GM12878 (cell line): ENCODE measurements at regions not wholly inside any gene's neighbourhood (a gene's known extent, or its start where the extent isn't known, plus 50 kb on each side); places are given as distances from the start of the nearest gene placed in this dataset.

Experiments used
- ATAC-seq: fragments of 200-7000 bp; cut with Tn5 transposase; 3 replicates; pipeline ENCODE4 v1.9.1; 2020; ENCODE audit warnings: mild to moderate bottlenecking, moderate library complexity
- BruUV-seq: library from RNA; stranded (reverse); fragments of 400-500 nt; replicated peaks from 2 replicates; lab custom pipeline; 2021; lab: Mats Ljungman, UMichigan
- CTCF ChIA-PET: fragments of 300-600 bp; sonication (Branson Sonifier 250); formaldehyde crosslinking; extraction: SDS; loops from one replicate; lab custom pipeline; 2021; ENCODE audit warnings: inconsistent platforms; lab: Yijun Ruan, JAX
- POLR2A ChIA-PET: fragments of 350-600 bp; formaldehyde crosslinking; extraction: SDS; loops from one replicate; lab custom pipeline; 2021; ENCODE audit warnings: inconsistent platforms; lab: Charles Lee
- RAD21 ChIA-PET: fragments of 300-600 bp; sonication (Branson Sonifier 250); formaldehyde crosslinking; loops from one replicate; lab custom pipeline; 2023; ENCODE audit warnings: antibody characterized with exemption; ENCODE audit not compliant: unreplicated experiment; lab: Charles Lee
- SMC1A ChIA-PET: fragments of 300-600 bp; sonication (Branson Sonifier 250); formaldehyde crosslinking; loops from one replicate; lab custom pipeline; 2023; ENCODE audit not compliant: unreplicated experiment, uncharacterized antibody; lab: Charles Lee
- DNase-seq: peaks from one replicate; pipeline ENCODE4 v3.0.0-alpha.2; 2011; ENCODE audit warnings: low read depth, low spot score
- FAIRE-seq: peaks from 3 replicates; lab custom pipeline; 2011; peaks lifted over from hg19 to GRCh38; lab: Jason Lieb, UNC
- H2AFZ ChIP-seq: 2 replicates; pipeline ENCODE4 v1.6.0; 2011; ENCODE audit warnings: low read depth, low read length, control low read depth; ENCODE audit not compliant: control insufficient read depth
- H3K27ac ChIP-seq: 2 replicates; pipeline ENCODE4 v1.5.1; 2011; ENCODE audit warnings: control low read depth; ENCODE audit not compliant: control insufficient read depth, insufficient read depth
- H3K27me3 ChIP-seq, 2 experiments: replicated peaks in 1 of 2; 2 replicates each; pipeline versions ENCODE4 v1.6.0 to v1.6.1; 2011; ENCODE audit warnings: low read length in 1 of 2; ENCODE audit not compliant: control insufficient read depth in 2 of 2, insufficient read depth in 2 of 2
- H3K36me3 ChIP-seq, 2 experiments: 2 replicates each; pipeline ENCODE4 v1.5.1; 2011; ENCODE audit warnings: low read length in 1 of 2; ENCODE audit not compliant: control insufficient read depth in 2 of 2, insufficient read depth in 2 of 2
- H3K4me1 ChIP-seq: 2 replicates; pipeline ENCODE4 v1.6.1; 2011; ENCODE audit warnings: mild to moderate bottlenecking, low read length, moderate library complexity, mixed read lengths; ENCODE audit not compliant: control insufficient read depth, insufficient read depth
- H3K4me2 ChIP-seq: 2 replicates; pipeline ENCODE4 v1.6.0; 2011; ENCODE audit warnings: control low read depth; ENCODE audit not compliant: control insufficient read depth, insufficient read depth
- H3K4me3 ChIP-seq: fragments of 200-600 bp; sonication (generic); 2 replicates; pipeline ENCODE4 v1.5.1; 2016
- H3K79me2 ChIP-seq: 2 replicates; pipeline ENCODE4 v1.6.0; 2011; ENCODE audit warnings: low read length; ENCODE audit not compliant: control insufficient read depth, insufficient read depth
- H3K9ac ChIP-seq: 2 replicates; pipeline ENCODE4 v1.8.0; 2011; ENCODE audit warnings: low read length, control low read depth, mixed read lengths; ENCODE audit not compliant: control insufficient read depth, insufficient read depth
- H3K9me3 ChIP-seq: replicated peaks from 3 replicates; pipeline ENCODE4 v1.5.1; 2011; ENCODE audit warnings: mild to moderate bottlenecking, low read length; ENCODE audit not compliant: control insufficient read depth, insufficient read depth
- H4K20me1 ChIP-seq: 2 replicates; pipeline ENCODE4 v1.6.0; 2011; ENCODE audit not compliant: control insufficient read depth, insufficient read depth
- CHD1 ChIP-seq: IDR thresholded peaks from 2 replicates; pipeline ENCODE4 v1.6.1; 2012; ENCODE audit warnings: low read depth, low read length, improper control_type of control experiment
- HDAC6 ChIP-seq: fragments of 200-600 bp; sonication (generic); IDR thresholded peaks from one replicate; pipeline ENCODE4 v1.8.0; 2017; ENCODE audit warnings: antibody characterized with exemption; ENCODE audit not compliant: unreplicated experiment
- KDM1A ChIP-seq: fragments of 200-600 bp; sonication (generic); IDR thresholded peaks from 2 replicates; pipeline ENCODE4 v1.6.1; 2016; ENCODE audit warnings: borderline replicate concordance
- REST ChIP-seq: IDR thresholded peaks from 2 replicates; pipeline ENCODE4 v1.6.1; 2012; ENCODE audit warnings: mild to moderate bottlenecking, low read depth, low read length
- SMARCA5 ChIP-seq: fragments of 450-650 bp; IDR thresholded peaks from 2 replicates; pipeline ENCODE4 v1.6.1; 2017; ENCODE audit warnings: mild to moderate bottlenecking
- STAT3 ChIP-seq: IDR thresholded peaks from 2 replicates; pipeline ENCODE4 v1.6.1; 2011; ENCODE audit warnings: low read depth, low read length, improper control_type of control experiment
- TBL1XR1 ChIP-seq: IDR thresholded peaks from 2 replicates; pipeline ENCODE4 v1.6.1; 2012; ENCODE audit warnings: low read depth, low read length, improper control_type of control experiment
- ZBTB4 ChIP-seq: fragments of 450-650 bp; formaldehyde crosslinking; IDR thresholded peaks from 2 replicates; pipeline ENCODE4 v1.4.0; 2022; ENCODE audit warnings: mild to moderate bottlenecking, moderate library complexity
- WGBS: methylation state at CpG from one replicate; pipeline ENCODE4 v1.1.6; 2016; ENCODE audit warnings: low lambda C conversion rate; ENCODE audit not compliant: insufficient replicate concordance, insufficient coverage; ENCODE audit errors: missing lambda C conversion rate; 5-methylcytosine and 5-hydroxymethylcytosine counted together
- in situ Hi-C: fragments of 300-500 bp; cut with MboI; formaldehyde crosslinking; loops from 9 replicates; pipeline ENCODE4 v1.14.3; 2018; ENCODE audit warnings: mixed read lengths
- intact Hi-C: fragments of 100-400 bp; cut with micrococcal nuclease; formaldehyde crosslinking; loops from one replicate; pipeline ENCODE4 v1.14.2; 2022; ENCODE audit not compliant: unreplicated experiment
- TF ChIP-seq, protein P1 (sequence below): fragments of 450-650 bp; IDR thresholded peaks from 2 replicates; pipeline ENCODE4 v1.6.1; 2014; ENCODE audit warnings: mild to moderate bottlenecking

- Histone ChIP-seq H3K4me3 (no peak overlapping the region), H3K27me3 (no peaks in the 10 kb centered on the region), H4K20me1 (no peaks in the 10 kb centered on the region), H3K27ac (no peak overlapping the region), H3K4me2 (no peak overlapping the region), H3K79me2 (no peaks in the 10 kb centered on the region), H2AFZ (no peak overlapping the region), H3K4me1 (no peaks in the 10 kb centered on the region), H3K9ac (no peak overlapping the region), H3K36me3 (no peaks in the 10 kb centered on the region), H3K9me3 (no peaks in the 10 kb centered on the region)
- TF ChIP-seq CHD1 = no peak
- TF ChIP-seq ZBTB4 = no peak
- TF ChIP-seq HDAC6 = no peak
- no peak for TF ChIP-seq TBL1XR1
- TF ChIP-seq, protein P1, sequence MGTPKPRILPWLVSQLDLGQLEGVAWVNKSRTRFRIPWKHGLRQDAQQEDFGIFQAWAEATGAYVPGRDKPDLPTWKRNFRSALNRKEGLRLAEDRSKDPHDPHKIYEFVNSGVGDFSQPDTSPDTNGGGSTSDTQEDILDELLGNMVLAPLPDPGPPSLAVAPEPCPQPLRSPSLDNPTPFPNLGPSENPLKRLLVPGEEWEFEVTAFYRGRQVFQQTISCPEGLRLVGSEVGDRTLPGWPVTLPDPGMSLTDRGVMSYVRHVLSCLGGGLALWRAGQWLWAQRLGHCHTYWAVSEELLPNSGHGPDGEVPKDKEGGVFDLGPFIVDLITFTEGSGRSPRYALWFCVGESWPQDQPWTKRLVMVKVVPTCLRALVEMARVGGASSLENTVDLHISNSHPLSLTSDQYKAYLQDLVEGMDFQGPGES = no peak
- TF ChIP-seq STAT3 = no peak
- TF ChIP-seq SMARCA5 = no peak
- no peak for TF ChIP-seq KDM1A
- no peak for TF ChIP-seq REST
- ChIA-PET CTCF (interaction anchor here (0.5 to 1.9 kb wide), 2 partner anchors 8 to 9 kb away, joined by 3 to 5 read pairs; no protein-coding TSS in a partner anchor), SMC1A (interaction anchor here (1.2 to 2.2 kb wide), 4 partner anchors 10 to 173 kb away, joined by 3 to 7 read pairs (median 4); no protein-coding TSS in a partner anchor), POLR2A (no interaction called here), RAD21 (interaction anchor here (0.9 kb wide), 1 partner anchor 16 kb away, joined by 3 read pairs; no protein-coding TSS in a partner anchor)
- ATAC-seq (no peak), FAIRE-seq (no peak), DNase-seq (no peak)
- in situ Hi-C loops = no loop called here
- WGBS = 0% methylated on average over 4 of the region's 4 CpGs
- BruUV-seq = no TSS peak
- intact Hi-C loops = no loop called here
These were observed 77.5 kb upstream of the GDF10 start for GRCh38 chr10:47222461-47222860.
